ENCODE measurements at regions not wholly inside any gene's neighbourhood (a gene's known extent, or its start where the extent isn't known, plus 50 kb on each side); places are given as distances from the start of the nearest gene placed in this dataset.

DNA sequence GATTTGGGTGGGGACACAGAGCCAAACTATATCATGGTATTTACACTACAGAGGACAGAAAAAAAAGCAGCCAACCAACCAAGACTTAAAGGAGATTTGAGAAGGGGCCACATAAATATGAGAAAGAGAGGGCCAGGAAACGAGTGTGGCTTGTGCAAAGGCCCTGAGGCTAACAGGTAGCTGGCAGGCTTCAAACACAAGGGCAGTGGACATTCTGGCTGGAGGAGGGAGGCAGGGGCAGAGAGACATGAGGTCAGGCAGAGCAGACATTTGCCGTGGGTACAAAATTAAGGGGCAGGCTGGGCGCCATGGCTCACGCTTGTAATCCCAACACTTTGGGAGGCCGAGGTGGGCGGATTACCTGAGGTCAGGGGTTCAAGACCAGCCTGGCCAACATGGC lies 278.7 kb downstream of the FOXO1 start:
- peaks cover 0 to 8% (median 0%) of the 10 kb centered on the region in 11 donors for H3K9me3 Mint-ChIP-seq
- H3K4me3 ChIP-seq (ENCODE audit: low read length), result no peak overlapping the region
- peaks cover 19 to 23% of the 10 kb centered on the region in 2 donors for H3K4me1 ChIP-seq (ENCODE audit: control insufficient read depth in 2 of 2, insufficient read depth in 2 of 2, low read length in 2 of 2)
- H3K27me3 ChIP-seq (ENCODE audit: control insufficient read depth in 2 of 2, insufficient read depth in 2 of 2, low read length in 2 of 2), result no peaks in the 10 kb centered on the region
- peak overlapping the region; percentile 87 to 100 (median 95) for H3K27ac Mint-ChIP-seq
- no peak for ATAC-seq
- H3K27me3 Mint-ChIP-seq, result no peaks in the 10 kb centered on the region
- no peaks in the 10 kb centered on the region for H3K9me3 ChIP-seq (ENCODE audit: control insufficient read depth in 2 of 3, low read length in 3 of 3)
- ChIA-PET POLR2A (interaction anchor here (0.9 to 2.6 kb wide), 9 partner anchors 8 to 277 kb away, joined by 3 to 11 read pairs (median 5); no protein-coding TSS in a partner anchor), CTCF (interaction anchor here (0.6 to 1.9 kb wide), 2 partner anchors 96 to 318 kb away, joined by 3 to 6 read pairs; no protein-coding TSS in a partner anchor)
- no peak for DNase-seq
- H3K4me3 Mint-ChIP-seq, result peak overlapping the region; percentile 69 to 91 (median 80)
- peaks cover 0 to 23% (median 0%) of the 10 kb centered on the region in 5 donors for H3K36me3 Mint-ChIP-seq
- intact Hi-C loops (cut with micrococcal nuclease), result loop anchor here (1.0 to 5.0 kb wide), 21 partner anchors 14 to 1350 kb away; partner anchors contain the start of genes FOXO1 (in 1 of the 2), KBTBD6 (in 1 of the 2), NHLRC3 (in 1 of the 2) and PROSER1 (in 1 of the 2)
- peaks cover 35 to 76% (median 60%) of the 10 kb centered on the region in 7 donors for H3K4me1 Mint-ChIP-seq
- H3K36me3 ChIP-seq (ENCODE audit: control insufficient read depth in 2 of 3, insufficient read depth in 3 of 3, low read length in 3 of 3), result no peaks in the 10 kb centered on the region
- H3K27ac ChIP-seq (ENCODE audit: low read depth, low read length), result peak overlapping the region; percentile 78

DNA sequence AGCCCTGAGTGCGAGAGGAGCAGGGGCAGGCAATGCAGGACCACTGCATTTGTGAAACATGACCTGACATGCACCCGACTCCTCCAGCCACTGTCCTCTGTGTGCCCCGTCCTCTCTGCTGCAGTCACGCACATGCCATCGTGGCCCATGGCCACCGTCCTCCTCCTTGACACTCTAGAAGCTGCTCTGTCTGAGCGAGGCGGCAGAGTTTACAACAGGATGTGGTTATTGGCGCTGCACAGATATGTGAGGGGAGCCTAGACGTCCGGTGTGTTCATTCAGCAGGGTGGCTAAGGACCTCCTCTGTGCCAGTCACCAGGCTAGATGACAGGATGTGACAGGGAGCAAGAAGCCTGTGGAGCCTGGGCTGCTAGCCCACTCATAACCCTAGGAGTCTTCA lies 277.8 kb downstream of the FOXO1 start:
- Mint-ChIP-seq H3K36me3 (peaks cover 0 to 26% (median 0%) of the 10 kb centered on the region in 5 donors), H3K27me3 (no peaks in the 10 kb centered on the region), H3K9me3 (peaks cover 0 to 11% (median 0%) of the 10 kb centered on the region in 11 donors), H3K4me1 (peaks cover 35 to 76% (median 60%) of the 10 kb centered on the region in 7 donors), H3K27ac (peak overlapping the region; percentile 95 to 100 (median 98)), H3K4me3 (peak overlapping the region; percentile 80 to 95 (median 88))
- no peaks in the 10 kb centered on the region for H3K36me3 ChIP-seq (ENCODE audit: control insufficient read depth in 2 of 3, insufficient read depth in 3 of 3, low read length in 3 of 3)
- ATAC-seq, result peak; percentile 96
- peak; percentile 36 to 88 (median 82) for DNase-seq
- CTCF ChIA-PET, result interaction anchor here (1.0 to 1.9 kb wide), 4 partner anchors 13 to 319 kb away, joined by 3 to 6 read pairs (median 3); no protein-coding TSS in a partner anchor
- peaks cover 16 to 23% of the 10 kb centered on the region in 2 donors for H3K4me1 ChIP-seq (ENCODE audit: control insufficient read depth in 2 of 2, insufficient read depth in 2 of 2, low read length in 2 of 2)
- peak overlapping the region; percentile 78 for H3K27ac ChIP-seq (ENCODE audit: low read depth, low read length)
- H3K4me3 ChIP-seq (ENCODE audit: low read length), result peak overlapping the region; percentile 80
- POLR2A ChIA-PET, result interaction anchor here (0.7 to 2.6 kb wide), 15 partner anchors 9 to 297 kb away, joined by 3 to 11 read pairs (median 4); no protein-coding TSS in a partner anchor
- intact Hi-C loops (cut with micrococcal nuclease), result loop anchor here (1.0 to 5.0 kb wide), 23 partner anchors 15 to 1351 kb away; partner anchors contain the start of genes FOXO1 (in 1 of the 2), KBTBD6 (in 1 of the 2), NHLRC3 (in 1 of the 2) and PROSER1 (in 1 of the 2)
- no peaks in the 10 kb centered on the region for H3K27me3 ChIP-seq (ENCODE audit: control insufficient read depth in 2 of 2, insufficient read depth in 2 of 2, low read length in 2 of 2)
- H3K9me3 ChIP-seq (ENCODE audit: control insufficient read depth in 2 of 3, low read length in 3 of 3), result no peaks in the 10 kb centered on the region

DNA sequence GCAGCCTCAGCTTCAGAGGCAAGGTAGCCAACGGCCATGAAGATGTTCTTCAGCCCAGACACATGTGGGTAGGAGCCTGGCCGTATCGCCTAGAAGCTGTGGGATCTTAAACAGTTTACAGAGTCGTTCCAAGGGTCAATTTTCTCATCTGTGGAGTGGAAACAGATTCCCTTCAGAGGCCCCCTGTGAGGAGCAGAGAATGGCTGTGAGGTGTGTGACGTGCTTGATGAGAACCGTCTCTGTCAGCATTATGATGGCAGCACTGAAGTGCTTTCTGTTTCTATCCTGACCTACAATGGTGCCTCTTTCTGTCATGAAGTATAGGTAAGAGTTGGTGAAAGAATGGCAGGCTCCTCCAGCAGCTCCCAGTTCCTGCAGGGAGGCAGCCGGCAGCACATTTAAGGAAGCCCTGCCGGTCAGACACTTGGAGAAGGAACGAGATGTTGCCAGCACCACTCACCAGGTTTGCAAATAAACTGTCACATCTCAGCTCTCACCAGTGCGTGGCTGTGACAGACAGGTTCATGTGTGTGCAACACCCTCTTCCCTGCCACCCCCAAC lies 277.3 kb downstream of the FOXO1 start:
- Mint-ChIP-seq H3K27ac (peak overlapping the region; percentile 95 to 100 (median 98)), H3K27me3 (no peaks in the 10 kb centered on the region), H3K4me1 (peaks cover 35 to 73% (median 57%) of the 10 kb centered on the region in 7 donors), H3K4me3 (peak overlapping the region; percentile 80 to 95 (median 88)), H3K36me3 (peaks cover 0 to 26% (median 0%) of the 10 kb centered on the region in 5 donors), H3K9me3 (peaks cover 0 to 11% (median 0%) of the 10 kb centered on the region in 11 donors)
- DNase-seq, result peak; percentile 17 to 75 (median 67)
- Histone ChIP-seq H3K36me3 (ENCODE audit: control insufficient read depth in 2 of 3, insufficient read depth in 3 of 3, low read length in 3 of 3) (no peaks in the 10 kb centered on the region), H3K27ac (ENCODE audit: low read depth, low read length) (peak overlapping the region; percentile 78), H3K4me3 (ENCODE audit: low read length) (peak overlapping the region; percentile 80), H3K27me3 (ENCODE audit: control insufficient read depth in 2 of 2, insufficient read depth in 2 of 2, low read length in 2 of 2) (no peaks in the 10 kb centered on the region), H3K9me3 (ENCODE audit: control insufficient read depth in 2 of 3, low read length in 3 of 3) (no peaks in the 10 kb centered on the region), H3K4me1 (ENCODE audit: control insufficient read depth in 2 of 2, insufficient read depth in 2 of 2, low read length in 2 of 2) (peaks cover 11 to 23% of the 10 kb centered on the region in 2 donors)
- ChIA-PET POLR2A (interaction anchor here (0.7 to 2.6 kb wide), 13 partner anchors 10 to 298 kb away, joined by 3 to 11 read pairs (median 4); no protein-coding TSS in a partner anchor), CTCF (interaction anchor here (0.5 to 1.9 kb wide), 6 partner anchors 14 to 320 kb away, joined by 3 to 6 read pairs (median 3); no protein-coding TSS in a partner anchor)
- peak; percentile 82 for ATAC-seq
- intact Hi-C loops (cut with micrococcal nuclease), result loop anchor here (1.0 to 5.0 kb wide), 14 partner anchors 74 to 1352 kb away; partner anchors contain the start of genes KBTBD6 (in 1 of the 2), NHLRC3 (in 1 of the 2) and PROSER1 (in 1 of the 2)

DNA sequence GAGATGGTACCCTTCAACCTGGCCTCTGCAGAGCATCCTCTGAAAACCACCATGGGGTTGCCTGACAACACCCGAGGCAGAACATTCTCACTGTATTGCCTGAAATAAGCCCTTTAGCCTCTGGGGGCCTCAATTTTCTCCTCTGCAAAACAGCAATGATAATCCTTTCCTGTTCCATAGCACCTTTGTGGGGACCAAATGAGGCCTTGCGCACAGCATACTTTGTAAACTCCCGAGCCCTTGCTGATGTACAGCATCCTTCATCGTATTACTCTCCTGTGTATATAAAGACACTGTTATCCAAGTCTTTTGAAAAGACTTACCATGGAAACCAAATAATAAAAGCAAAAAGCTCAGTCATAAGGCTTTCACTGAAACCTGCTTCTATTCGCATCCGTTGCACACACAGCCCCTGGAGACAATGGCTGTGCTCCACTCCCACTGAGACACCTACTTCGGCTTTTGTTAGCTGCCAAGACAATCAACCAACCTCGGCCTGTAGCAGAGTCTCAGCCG lies 276.0 kb downstream of the FOXO1 start:
- no peak for DNase-seq
- Mint-ChIP-seq H3K27ac (peak overlapping the region; percentile 40 to 97 (median 74)), H3K27me3 (no peaks in the 10 kb centered on the region), H3K9me3 (peaks cover 0 to 11% (median 0%) of the 10 kb centered on the region in 11 donors), H3K4me3 (peak overlapping the region; percentile 6 to 88 (median 48)), H3K36me3 (peaks cover 0 to 28% (median 0%) of the 10 kb centered on the region in 5 donors), H3K4me1 (peaks cover 24 to 60% (median 46%) of the 10 kb centered on the region in 7 donors)
- H3K36me3 ChIP-seq (ENCODE audit: control insufficient read depth in 2 of 3, insufficient read depth in 3 of 3, low read length in 3 of 3), result no peaks in the 10 kb centered on the region
- H3K4me1 ChIP-seq (ENCODE audit: control insufficient read depth in 2 of 2, insufficient read depth in 2 of 2, low read length in 2 of 2), result peaks cover 11 to 23% of the 10 kb centered on the region in 2 donors
- no peak overlapping the region for H3K4me3 ChIP-seq (ENCODE audit: low read length)
- no peak for ATAC-seq
- intact Hi-C loops (cut with micrococcal nuclease), result no loop called here
- H3K27me3 ChIP-seq (ENCODE audit: control insufficient read depth in 2 of 2, insufficient read depth in 2 of 2, low read length in 2 of 2), result no peaks in the 10 kb centered on the region
- H3K9me3 ChIP-seq (ENCODE audit: control insufficient read depth in 2 of 3, low read length in 3 of 3), result no peaks in the 10 kb centered on the region
- H3K27ac ChIP-seq (ENCODE audit: low read depth, low read length), result no peak overlapping the region
- CTCF ChIA-PET, result no interaction called here
- POLR2A ChIA-PET, result interaction anchor here (0.6 kb wide), 1 partner anchor 273 kb away, joined by 3 read pairs; no protein-coding TSS in a partner anchor

DNA sequence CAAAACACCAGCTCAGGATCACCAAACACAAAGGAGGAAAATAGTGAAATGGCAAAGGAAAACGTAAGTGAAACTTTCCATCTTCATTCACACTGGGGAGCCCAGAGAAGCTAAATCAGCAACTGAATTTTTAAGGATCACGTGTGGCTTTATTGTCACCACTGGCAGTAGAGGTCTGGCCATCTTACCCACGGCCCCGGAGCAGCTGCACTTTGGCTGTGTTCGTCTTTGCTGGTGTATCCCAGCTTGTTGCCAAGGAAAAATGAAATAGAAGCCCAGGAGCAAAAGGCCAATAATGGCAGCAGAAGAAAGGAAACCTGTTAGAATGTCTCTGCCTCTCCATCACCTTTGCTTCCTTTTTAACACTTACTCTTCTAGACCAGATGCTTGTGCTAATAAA lies 274.7 kb downstream of the FOXO1 start:
- H3K27me3 ChIP-seq (ENCODE audit: control insufficient read depth in 2 of 2, insufficient read depth in 2 of 2, low read length in 2 of 2), result no peaks in the 10 kb centered on the region
- POLR2A ChIA-PET, result interaction anchor here (0.7 to 1.6 kb wide), 3 partner anchors 12 to 93 kb away, joined by 3 to 4 read pairs (median 3); no protein-coding TSS in a partner anchor
- no peak overlapping the region for H3K4me3 ChIP-seq (ENCODE audit: low read length)
- no peaks in the 10 kb centered on the region for H3K36me3 ChIP-seq (ENCODE audit: control insufficient read depth in 2 of 3, insufficient read depth in 3 of 3, low read length in 3 of 3)
- Mint-ChIP-seq H3K4me1 (peaks cover 22 to 49% (median 36%) of the 10 kb centered on the region in 7 donors), H3K9me3 (peaks cover 0 to 14% (median 0%) of the 10 kb centered on the region in 11 donors), H3K4me3 (no peak overlapping the region), H3K27ac (peak overlapping the region in 6 of 9 donors; percentile 12 to 88 (median 36)), H3K36me3 (peaks cover 0 to 26% (median 0%) of the 10 kb centered on the region in 5 donors), H3K27me3 (no peaks in the 10 kb centered on the region)
- H3K27ac ChIP-seq (ENCODE audit: low read depth, low read length), result no peak overlapping the region
- H3K4me1 ChIP-seq (ENCODE audit: control insufficient read depth in 2 of 2, insufficient read depth in 2 of 2, low read length in 2 of 2), result peaks cover 11 to 20% of the 10 kb centered on the region in 2 donors
- CTCF ChIA-PET, result interaction anchor here (0.6 kb wide), 1 partner anchor 8 kb away, joined by 4 read pairs; no protein-coding TSS in a partner anchor
- ATAC-seq (no peak), DNase-seq (no peak)
- intact Hi-C loops (cut with micrococcal nuclease), result no loop called here
- no peaks in the 10 kb centered on the region for H3K9me3 ChIP-seq (ENCODE audit: control insufficient read depth in 2 of 3, low read length in 3 of 3)

DNA sequence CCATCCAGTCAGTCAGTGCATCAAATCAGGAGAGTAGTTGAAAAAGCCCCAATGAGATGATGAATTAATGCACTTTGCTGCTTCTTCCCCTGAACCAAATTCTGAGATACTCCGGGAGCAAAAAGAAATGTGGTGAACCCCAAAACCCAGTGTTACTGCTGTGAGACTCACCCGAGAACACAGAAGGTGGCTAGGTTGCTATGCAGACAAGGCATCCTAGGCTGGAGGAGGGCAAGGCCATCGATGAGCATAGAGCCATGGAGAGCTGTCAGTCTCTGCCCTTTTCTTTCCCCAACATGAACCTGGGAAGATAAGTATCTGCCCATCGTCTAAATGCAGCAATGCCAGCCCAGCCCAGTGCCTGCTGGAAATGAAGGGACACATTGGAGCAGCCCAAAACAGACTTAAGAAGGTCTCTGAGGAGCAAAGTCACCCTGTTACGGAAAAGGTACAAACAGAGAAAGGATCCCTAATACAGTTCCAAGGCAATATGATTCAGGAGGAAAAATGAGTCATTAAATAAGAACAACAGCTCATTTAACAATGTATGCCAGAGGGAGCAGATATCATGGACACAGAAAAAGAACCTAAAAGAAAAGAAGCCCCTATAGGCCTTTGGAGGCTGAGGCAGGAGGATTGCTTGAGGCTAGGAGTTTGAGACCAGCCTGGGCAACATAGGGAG lies 272.0 kb downstream of the FOXO1 start:
- H3K36me3 ChIP-seq (ENCODE audit: control insufficient read depth in 2 of 3, insufficient read depth in 3 of 3, low read length in 3 of 3), result no peaks in the 10 kb centered on the region
- H3K27me3 Mint-ChIP-seq, result no peaks in the 10 kb centered on the region
- peaks cover 2 to 36% (median 16%) of the 10 kb centered on the region in 7 donors for H3K4me1 Mint-ChIP-seq
- H3K36me3 Mint-ChIP-seq, result peaks cover 0 to 14% (median 0%) of the 10 kb centered on the region in 5 donors
- H3K9me3 ChIP-seq (ENCODE audit: control insufficient read depth in 2 of 3, low read length in 3 of 3), result no peaks in the 10 kb centered on the region
- H3K4me3 Mint-ChIP-seq, result no peak overlapping the region
- no peak overlapping the region for H3K4me3 ChIP-seq (ENCODE audit: low read length)
- CTCF ChIA-PET, result no interaction called here
- H3K4me1 ChIP-seq (ENCODE audit: control insufficient read depth in 2 of 2, insufficient read depth in 2 of 2, low read length in 2 of 2), result peaks cover 4% of the 10 kb centered on the region in 2 donors
- peak overlapping the region in 2 of 9 donors; percentile 10 to 51 for H3K27ac Mint-ChIP-seq
- POLR2A ChIA-PET, result no interaction called here
- no peak overlapping the region for H3K27ac ChIP-seq (ENCODE audit: low read depth, low read length)
- intact Hi-C loops (cut with micrococcal nuclease), result no loop called here
- no peaks in the 10 kb centered on the region for H3K27me3 ChIP-seq (ENCODE audit: control insufficient read depth in 2 of 2, insufficient read depth in 2 of 2, low read length in 2 of 2)
- H3K9me3 Mint-ChIP-seq, result peaks cover 0 to 8% (median 0%) of the 10 kb centered on the region in 11 donors
- ATAC-seq, result no peak
- DNase-seq, result no peak

Measured in naive thymus-derived CD4-positive, alpha-beta T cell (primary cell).